Progenitor cell of endocrine pancreas (in vitro differentiated cells): ENCODE measurements at regions not wholly inside any gene's neighbourhood (a gene's known extent, or its start where the extent isn't known, plus 50 kb on each side); places are given as distances from the start of the nearest gene placed in this dataset.

ENCODE experiments used
- DNase-seq: peaks from one replicate; pipeline ENCODE4 v3.0.0; 2021; ENCODE audit warnings: low spot score; ENCODE audit not compliant: unreplicated experiment
- H3K27ac Mint-ChIP-seq: 2 replicates; pipeline ENCODE4 v1.8.0; 2021; ENCODE audit warnings: mild to moderate bottlenecking, moderate library complexity, mixed read lengths
- H3K27me3 Mint-ChIP-seq: 2 replicates; pipeline ENCODE4 v1.8.0; 2021; ENCODE audit warnings: mixed read lengths
- H3K36me3 Mint-ChIP-seq: 2 replicates; pipeline ENCODE4 v1.8.0; 2022; ENCODE audit warnings: mixed read lengths; ENCODE audit not compliant: insufficient read depth
- H3K4me1 Mint-ChIP-seq: 2 replicates; pipeline ENCODE4 v1.8.0; 2021; ENCODE audit warnings: low read depth, mixed read lengths
- H3K4me3 Mint-ChIP-seq: 2 replicates; pipeline ENCODE4 v1.8.0; 2021; ENCODE audit warnings: low read depth, mild to moderate bottlenecking, moderate library complexity, mixed read lengths
- H3K9me3 Mint-ChIP-seq: 2 replicates; pipeline ENCODE4 v1.8.0; 2021; ENCODE audit warnings: low read depth, mixed read lengths
- CTCF ChIP-seq: fragments of 200-600 bp; sonication (generic); IDR thresholded peaks from one replicate; pipeline ENCODE4 v1.5.0; 2021; ENCODE audit warnings: antibody characterized with exemption, mild to moderate bottlenecking; ENCODE audit not compliant: unreplicated experiment

GRCh38 chr4:124017185-124017785 is 620.7 kb downstream of the SPRY1 start:
- H3K4me3 Mint-ChIP-seq = no peak overlapping the region
- H3K27me3 Mint-ChIP-seq = no peaks in the 10 kb centered on the region
- no peak for DNase-seq
- no peaks in the 10 kb centered on the region for H3K9me3 Mint-ChIP-seq
- peaks cover 20% of the 10 kb centered on the region for H3K4me1 Mint-ChIP-seq
- no peaks in the 10 kb centered on the region for H3K36me3 Mint-ChIP-seq
- TF ChIP-seq CTCF = no peak
- H3K27ac Mint-ChIP-seq = no peak overlapping the region

GRCh38 chr4:124018383-124019317 is 622.1 kb downstream of the SPRY1 start:
- H3K27me3 Mint-ChIP-seq = no peaks in the 10 kb centered on the region
- no peak for TF ChIP-seq CTCF
- DNase-seq = no peak
- H3K4me1 Mint-ChIP-seq = peaks cover 20% of the 10 kb centered on the region
- peak overlapping the region; percentile 35 for H3K27ac Mint-ChIP-seq
- no peak overlapping the region for H3K4me3 Mint-ChIP-seq
- no peaks in the 10 kb centered on the region for H3K36me3 Mint-ChIP-seq
- no peaks in the 10 kb centered on the region for H3K9me3 Mint-ChIP-seq

- no peak for TF ChIP-seq CTCF
- H3K36me3 Mint-ChIP-seq = no peaks in the 10 kb centered on the region
- H3K9me3 Mint-ChIP-seq = no peaks in the 10 kb centered on the region
- H3K4me3 Mint-ChIP-seq = no peak overlapping the region
- H3K27me3 Mint-ChIP-seq = no peaks in the 10 kb centered on the region
- no peak overlapping the region for H3K27ac Mint-ChIP-seq
- H3K4me1 Mint-ChIP-seq = peaks cover 20% of the 10 kb centered on the region
- no peak for DNase-seq
These were observed 623.4 kb downstream of the SPRY1 start for GRCh38 chr4:124019749-124020549.

- TF ChIP-seq CTCF = no peak
These were observed 628.4 kb downstream of the SPRY1 start for GRCh38 chr4:124025000-124025399.

GRCh38 chr4:124025428-124025827 is 628.8 kb downstream of the SPRY1 start:
- no peak for DNase-seq
- TF ChIP-seq CTCF = no peak
- no peaks in the 10 kb centered on the region for H3K36me3 Mint-ChIP-seq

More at GRCh38 chr4:124025000-124025399, 628.4 kb downstream of the SPRY1 start:
- DNase-seq = no peak
- no peaks in the 10 kb centered on the region for H3K27me3 Mint-ChIP-seq
- H3K4me1 Mint-ChIP-seq = peaks cover 2% of the 10 kb centered on the region
- H3K9me3 Mint-ChIP-seq = no peaks in the 10 kb centered on the region
- H3K36me3 Mint-ChIP-seq = no peaks in the 10 kb centered on the region
- no peak overlapping the region for H3K4me3 Mint-ChIP-seq
- H3K27ac Mint-ChIP-seq = no peak overlapping the region

More at GRCh38 chr4:124025428-124025827, 628.8 kb downstream of the SPRY1 start:
- Mint-ChIP-seq H3K27me3 (no peaks in the 10 kb centered on the region), H3K27ac (no peak overlapping the region), H3K4me3 (no peak overlapping the region), H3K4me1 (no peaks in the 10 kb centered on the region), H3K9me3 (no peaks in the 10 kb centered on the region)
